ENCODE measurements at regions not wholly inside any gene's neighbourhood (a gene's known extent, or its start where the extent isn't known, plus 50 kb on each side); places are given as distances from the start of the nearest gene placed in this dataset.

DNA sequence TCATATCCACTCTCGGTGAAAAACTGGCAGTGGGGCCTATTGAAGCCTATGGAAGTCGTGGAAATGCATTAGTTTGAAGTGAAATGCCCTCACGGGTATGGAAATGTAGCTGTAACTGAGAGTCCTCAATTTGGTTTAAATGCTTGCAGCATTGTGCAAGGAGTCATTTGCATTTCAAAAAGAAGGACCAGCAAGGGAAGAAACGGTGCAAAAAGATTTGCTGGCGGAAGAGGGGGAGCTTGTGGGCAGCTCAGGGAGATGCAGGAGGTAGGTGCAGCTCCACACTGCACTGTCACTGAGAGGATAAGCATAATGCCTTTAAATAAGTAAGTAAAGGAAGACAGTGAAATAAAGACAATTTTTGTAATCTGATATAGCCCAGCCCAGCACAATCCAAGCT lies 400.4 kb upstream of the DIPK2B start:
- DNase-seq (ENCODE audit: low read depth, low spot score) (no peak), FAIRE-seq (no peak)
- no peak overlapping the region for H3K4me2 ChIP-seq (ENCODE audit: insufficient read depth, low read length)
- H3K79me2 ChIP-seq (ENCODE audit: control insufficient read depth, insufficient read depth, low read length): no peaks in the 10 kb centered on the region
- no peaks in the 10 kb centered on the region for H3K36me3 ChIP-seq (ENCODE audit: control insufficient read depth in 2 of 2, extremely low read depth in 1 of 2, insufficient read depth in 2 of 2, low read length in 2 of 2)
- H3K9ac ChIP-seq (replicated peaks; ENCODE audit: extremely low read depth, insufficient read depth, low read length): no peak overlapping the region
- ChIA-PET POLR2A (no interaction called here), CTCF (interaction anchor here (0.8 kb wide), 1 partner anchor 86 kb away, joined by 3 read pairs; no protein-coding TSS in a partner anchor)
- H3K9me3 ChIP-seq (replicated peaks; ENCODE audit: control insufficient read depth, insufficient read depth, low read length): no peaks in the 10 kb centered on the region
- no peak overlapping the region for H3K4me3 ChIP-seq (replicated peaks in 1 of 3; ENCODE audit: insufficient read depth in 1 of 3, low read depth in 1 of 3, low read length in 3 of 3)
- intact Hi-C loops (cut with micrococcal nuclease) (no loop called here), dilution Hi-C loops (cut with MboI; ENCODE audit: extremely low pct_ligation_motif_present, low sequenced_read_pairs) (no loop called here)
- no peak overlapping the region for H3K27ac ChIP-seq (ENCODE audit: insufficient read depth, low read depth, low read length)
- H2AFZ ChIP-seq (ENCODE audit: low read depth, low read length): no peak overlapping the region
- TF ChIP-seq, protein P1, sequence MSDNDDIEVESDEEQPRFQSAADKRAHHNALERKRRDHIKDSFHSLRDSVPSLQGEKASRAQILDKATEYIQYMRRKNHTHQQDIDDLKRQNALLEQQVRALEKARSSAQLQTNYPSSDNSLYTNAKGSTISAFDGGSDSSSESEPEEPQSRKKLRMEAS (IDR thresholded peaks at IDR 0.05; ENCODE audit: insufficient read depth, insufficient read length): no peak
- H3K27me3 ChIP-seq (ENCODE audit: control insufficient read depth in 2 of 2, insufficient read depth in 2 of 2, low read length in 2 of 2): no peaks in the 10 kb centered on the region
- no TSS peak for BruUV-seq (replicated peaks)
- no peaks in the 10 kb centered on the region for H3K4me1 ChIP-seq (ENCODE audit: control insufficient read depth, extremely low read depth, insufficient read depth, low read length)
- no peaks in the 10 kb centered on the region for H3K9me1 ChIP-seq (replicated peaks; ENCODE audit: control insufficient read depth, extremely low read depth, insufficient read depth, low read length)
- no peaks in the 10 kb centered on the region for H4K20me1 ChIP-seq (replicated peaks; ENCODE audit: control insufficient read depth, extremely low read depth, insufficient read depth, low read length)

DNA sequence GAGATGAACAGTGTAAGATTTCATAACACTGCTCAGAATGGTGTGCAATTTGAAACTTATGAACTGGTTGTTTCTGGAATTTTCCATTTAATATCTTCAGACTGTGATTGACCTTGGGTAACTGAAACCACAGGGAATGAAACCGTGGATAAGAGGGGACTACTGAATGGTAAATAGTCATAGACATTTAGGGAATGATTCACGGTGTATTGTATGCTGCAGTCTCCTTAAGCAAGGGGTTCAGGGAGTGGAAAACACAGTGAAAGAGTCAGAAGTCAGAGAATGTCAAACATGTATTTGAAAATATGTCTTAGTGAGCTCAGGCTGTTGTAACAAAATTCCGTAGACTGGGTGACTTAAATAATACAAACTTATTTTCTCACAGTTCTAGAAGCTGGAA lies 398.2 kb upstream of the DIPK2B start:
- Histone ChIP-seq H3K27ac (ENCODE audit: insufficient read depth, low read depth, low read length) (no peak overlapping the region), H3K36me3 (ENCODE audit: control insufficient read depth in 2 of 2, extremely low read depth in 1 of 2, insufficient read depth in 2 of 2, low read length in 2 of 2) (no peaks in the 10 kb centered on the region), H2AFZ (ENCODE audit: low read depth, low read length) (no peak overlapping the region), H3K4me2 (ENCODE audit: insufficient read depth, low read length) (no peak overlapping the region), H3K9me1 (replicated peaks; ENCODE audit: control insufficient read depth, extremely low read depth, insufficient read depth, low read length) (no peaks in the 10 kb centered on the region), H3K9me3 (replicated peaks; ENCODE audit: control insufficient read depth, insufficient read depth, low read length) (no peaks in the 10 kb centered on the region), H4K20me1 (replicated peaks; ENCODE audit: control insufficient read depth, extremely low read depth, insufficient read depth, low read length) (no peaks in the 10 kb centered on the region), H3K4me3 (replicated peaks in 1 of 3; ENCODE audit: insufficient read depth in 1 of 3, low read depth in 1 of 3, low read length in 3 of 3) (no peak overlapping the region), H3K9ac (replicated peaks; ENCODE audit: extremely low read depth, insufficient read depth, low read length) (no peak overlapping the region), H3K4me1 (ENCODE audit: control insufficient read depth, extremely low read depth, insufficient read depth, low read length) (no peaks in the 10 kb centered on the region), H3K27me3 (ENCODE audit: control insufficient read depth in 2 of 2, insufficient read depth in 2 of 2, low read length in 2 of 2) (no peaks in the 10 kb centered on the region), H3K79me2 (ENCODE audit: control insufficient read depth, insufficient read depth, low read length) (no peaks in the 10 kb centered on the region)
- CTCF ChIA-PET: no interaction called here
- no TSS peak for BruUV-seq (replicated peaks)
- intact Hi-C loops (cut with micrococcal nuclease): no loop called here
- DNase-seq (ENCODE audit: low read depth, low spot score) (no peak), FAIRE-seq (no peak)
- TF ChIP-seq JUN (IDR thresholded peaks at IDR 0.05; ENCODE audit: borderline replicate concordance, insufficient read depth, insufficient read length, low read depth): no peak
- no peak for TF ChIP-seq POLR2AphosphoS5 (IDR thresholded peaks at IDR 0.05; ENCODE audit: insufficient read depth, low read depth, low read length)
- TF ChIP-seq FOS (IDR thresholded peaks at IDR 0.05; ENCODE audit: borderline replicate concordance, insufficient read depth, low read length): no peak
- TF ChIP-seq EZH2 (IDR thresholded peaks at IDR 0.05; ENCODE audit: borderline replicate concordance, low read depth, low read length, severe bottlenecking): no peak
- TF ChIP-seq GATA2 (IDR thresholded peaks at IDR 0.05; ENCODE audit: insufficient read depth, insufficient read length, low read depth, low read length): no peak
- TF ChIP-seq POLR2A (IDR thresholded peaks at IDR 0.05; ENCODE audit: low read depth, low read length): no peak
- dilution Hi-C loops (cut with MboI; ENCODE audit: extremely low pct_ligation_motif_present, low sequenced_read_pairs): no loop called here
- POLR2A ChIA-PET: no interaction called here
